HCT116 (cell line): ENCODE measurements at regions not wholly inside any gene's neighbourhood (a gene's known extent, or its start where the extent isn't known, plus 50 kb on each side); places are given as distances from the start of the nearest gene placed in this dataset.

ENCODE experiments used
- ATAC-seq: fragments of 200-7000 bp; cut with Tn5 transposase; 2 replicates; pipeline ENCODE4 v1.9.1; 2020; ENCODE audit warnings: mild to moderate bottlenecking, moderate library complexity
- BruUV-seq: library from RNA; stranded (reverse); fragments of 400-500 nt; replicated peaks from 2 replicates; lab custom pipeline; 2021; lab: Mats Ljungman, UMichigan
- CTCF ChIA-PET: fragments of 300-600 bp; sonication (Branson Sonifier 250); formaldehyde crosslinking; loops from one replicate; lab custom pipeline; 2021; ENCODE audit warnings: antibody characterized with exemption; lab: Charles Lee
- POLR2A ChIA-PET: fragments of 300-600, 350-600 bp; sonication (Branson Sonifier 250); formaldehyde crosslinking; loops from one replicate; lab custom pipeline; 2021; ENCODE audit warnings: antibody characterized with exemption; lab: Charles Lee
- RAD21 ChIA-PET, 2 experiments: fragments of 300-600 bp; sonication (Branson Sonifier 250); formaldehyde crosslinking; loops; one replicate each; lab custom pipeline; 2023; ENCODE audit warnings: low total read pairs in 2 of 2; ENCODE audit not compliant: uncharacterized antibody in 2 of 2, unreplicated experiment in 2 of 2, low non-redundant PET in 1 of 2; lab: Charles Lee
- DNase-seq: peaks from one replicate; pipeline ENCODE4 v3.0.0-alpha.2; 2010; ENCODE audit warnings: low read depth, low spot score
- H2AFZ ChIP-seq: fragments of 200-600 bp; shearing (Covaris generic), sonication (generic); 2 replicates; pipeline ENCODE4 v1.6.1; 2017; ENCODE audit warnings: low read depth, mixed run types, mixed read lengths, antibody characterized with exemption, low read length; ENCODE audit not compliant: poor library complexity, severe bottlenecking
- H3K27ac ChIP-seq: 2 replicates; pipeline ENCODE4 v1.5.1; 2012; ENCODE audit warnings: low read depth, low read length
- H3K27me3 ChIP-seq: fragments of 200-600 bp; sonication (generic); 2 replicates; pipeline ENCODE4 v1.6.1; 2016; ENCODE audit warnings: mixed run types, low read length, mixed read lengths; ENCODE audit not compliant: insufficient read depth
- H3K36me3 ChIP-seq, 2 experiments: fragments of 200-500 bp in 1 of 2; fragments of 200-600 bp in 1 of 2; sonication (Bioruptor generic) in 1 of 2; sonication (generic) in 1 of 2; 2 replicates each; pipeline versions ENCODE4 v1.5.1 to v1.6.1; 2014 to 2016; ENCODE audit warnings: low read length in 2 of 2, inconsistent platforms in 1 of 2, mixed read lengths in 1 of 2, mixed run types in 1 of 2; ENCODE audit not compliant: insufficient read depth in 2 of 2, control insufficient read depth in 1 of 2
- H3K4me1 ChIP-seq, 2 experiments: fragments of 200-600 bp in 1 of 2; sonication (generic) in 1 of 2; 2 replicates each; pipeline versions ENCODE4 v1.5.1 to v1.6.1; 2012 to 2017; ENCODE audit warnings: low read length in 2 of 2, inconsistent platforms in 1 of 2, mild to moderate bottlenecking in 1 of 2, mixed read lengths in 1 of 2, mixed run types in 1 of 2, moderate library complexity in 1 of 2; ENCODE audit not compliant: insufficient read depth in 2 of 2, control insufficient read depth in 1 of 2
- H3K4me2 ChIP-seq: fragments of 200-600 bp; sonication (generic); 2 replicates; pipeline ENCODE4 v1.6.1; 2017; ENCODE audit warnings: mixed run types, low read length, mixed read lengths
- H3K4me3 ChIP-seq, 2 experiments: fragments of 200-600 bp in 1 of 2; sonication (generic) in 1 of 2; replicated peaks in 1 of 2; 2 replicates each; pipeline ENCODE4 v1.5.1; 2011 to 2016; ENCODE audit warnings: low read length in 2 of 2, control low read depth in 1 of 2, low read depth in 1 of 2, mild to moderate bottlenecking in 1 of 2, mixed read lengths in 1 of 2, mixed run types in 1 of 2
- H3K79me2 ChIP-seq: fragments of 200-600 bp; sonication (generic); 2 replicates; pipeline ENCODE4 v1.6.1; 2017; ENCODE audit warnings: mild to moderate bottlenecking, mixed run types, low read length, moderate library complexity, mixed read lengths; ENCODE audit not compliant: insufficient read depth
- H3K9ac ChIP-seq: fragments of 200-600 bp; sonication (generic); 2 replicates; pipeline ENCODE4 v1.6.1; 2016; ENCODE audit warnings: low read length, mixed read lengths
- H3K9me2 ChIP-seq: fragments of 200-600 bp; sonication (generic), shearing (Covaris generic); 2 replicates; pipeline ENCODE4 v1.6.1; 2017; ENCODE audit warnings: mixed run types, mild to moderate bottlenecking, moderate library complexity; ENCODE audit not compliant: insufficient read depth
- H3K9me3 ChIP-seq, 2 experiments: fragments of 200-500 bp in 1 of 2; fragments of 200-600 bp in 1 of 2; sonication (Bioruptor generic) in 1 of 2; sonication (generic) in 1 of 2; 2 replicates each; pipeline ENCODE4 v1.6.1; 2014 to 2017; ENCODE audit warnings: low read length in 2 of 2, mixed read lengths in 2 of 2, inconsistent platforms in 1 of 2, low read depth in 1 of 2, mild to moderate bottlenecking in 1 of 2, mixed run types in 1 of 2, moderate library complexity in 1 of 2; ENCODE audit not compliant: control insufficient read depth in 1 of 2, insufficient read depth in 1 of 2
- H4K20me1 ChIP-seq: fragments of 200-600 bp; sonication (generic), shearing (Covaris generic); 2 replicates; pipeline ENCODE4 v1.6.1; 2017; ENCODE audit warnings: mixed run types, mild to moderate bottlenecking, moderate library complexity; ENCODE audit not compliant: insufficient read depth
- CBX3 ChIP-seq: IDR thresholded peaks from 2 replicates; pipeline ENCODE4 v1.6.1; 2012; ENCODE audit warnings: low read depth
- CEBPB ChIP-seq: IDR thresholded peaks from 2 replicates; pipeline ENCODE4 v1.6.1; 2012; ENCODE audit warnings: low read depth
- CTCF ChIP-seq, 3 experiments: fragments of 200-600 bp in 1 of 3; sonication (generic) in 1 of 3; IDR thresholded peaks in 2 of 3; conservative IDR thresholded peaks in 1 of 3; 2 replicates each; pipeline ENCODE4 v1.5.1; 2012 to 2017; ENCODE audit warnings: low read depth in 2 of 3, low read length in 2 of 3, antibody characterized with exemption in 1 of 3, borderline replicate concordance in 1 of 3, control low read depth in 1 of 3, mild to moderate bottlenecking in 1 of 3, mixed read lengths in 1 of 3, mixed run types in 1 of 3, moderate library complexity in 1 of 3; ENCODE audit not compliant: insufficient read depth in 1 of 3
- ELF1 ChIP-seq: IDR thresholded peaks from 2 replicates; pipeline ENCODE4 v1.6.1; 2012; ENCODE audit warnings: low read depth, borderline replicate concordance
- EZH2 ChIP-seq: fragments of 200-600 bp; sonication (generic); IDR thresholded peaks from 2 replicates; pipeline ENCODE4 v1.6.1; 2017; ENCODE audit warnings: antibody characterized with exemption, mixed run types
- EZH2phosphoT487 ChIP-seq: fragments of 200-600 bp; IDR thresholded peaks from 2 replicates; pipeline ENCODE4 v1.6.1; 2018; ENCODE audit warnings: antibody characterized with exemption, borderline replicate concordance
- FOSL1 ChIP-seq: IDR thresholded peaks from 2 replicates; pipeline ENCODE4 v1.6.1; 2012; ENCODE audit warnings: low read depth
- JUND ChIP-seq: IDR thresholded peaks from 2 replicates; pipeline ENCODE4 v1.6.1; 2012
- MAX ChIP-seq: IDR thresholded peaks from 2 replicates; pipeline ENCODE4 v1.6.1; 2012
- POLR2AphosphoS5 ChIP-seq: IDR thresholded peaks from 2 replicates; pipeline ENCODE4 v1.6.1; 2011; ENCODE audit warnings: mild to moderate bottlenecking, low read depth, low read length, moderate library complexity
- RAD21 ChIP-seq: IDR thresholded peaks from 2 replicates; pipeline ENCODE4 v1.6.1; 2012; ENCODE audit warnings: low read depth, mild to moderate bottlenecking
- SIN3A ChIP-seq: IDR thresholded peaks from 2 replicates; pipeline ENCODE4 v1.6.1; 2012; ENCODE audit warnings: low read depth
- SP1 ChIP-seq: IDR thresholded peaks from 2 replicates; pipeline ENCODE4 v1.6.1; 2012; ENCODE audit warnings: low read depth
- TCF7L2 ChIP-seq: IDR thresholded peaks from 2 replicates; pipeline ENCODE4 v1.7.0; 2011; ENCODE audit warnings: borderline replicate concordance, inconsistent platforms; ENCODE audit not compliant: insufficient read depth, insufficient read length; ENCODE audit errors: extremely low read depth
- ZFX ChIP-seq: fragments of 450-650 bp; IDR thresholded peaks from 2 replicates; pipeline ENCODE4 v1.6.1; 2017
- intact Hi-C: fragments of 100-400 bp; cut with micrococcal nuclease; formaldehyde crosslinking; loops from 2 replicates; pipeline ENCODE4 v1.10.0; 2022
- TF ChIP-seq, protein P1 (sequence below): IDR thresholded peaks from 2 replicates; pipeline ENCODE4 v1.6.1; 2012

GRCh38 chr7:97269741-97270140, 152.2 kb downstream of the SDHAF3 start:
- Histone ChIP-seq H4K20me1 (no peaks in the 10 kb centered on the region), H3K9ac (no peak overlapping the region), H3K9me3 (no peaks in the 10 kb centered on the region), H3K4me3 (no peak overlapping the region), H3K4me1 (no peaks in the 10 kb centered on the region), H2AFZ (no peak overlapping the region), H3K9me2 (no peaks in the 10 kb centered on the region), H3K27me3 (peaks cover 5% of the 10 kb centered on the region; the same call in 1 of the 2 replicates), H3K79me2 (no peaks in the 10 kb centered on the region), H3K27ac (no peak overlapping the region), H3K4me2 (no peak overlapping the region), H3K36me3 (no peaks in the 10 kb centered on the region)
- TF ChIP-seq CEBPB = no peak
- TF ChIP-seq TCF7L2 = no peak
- no peak for TF ChIP-seq CBX3
- no peak for TF ChIP-seq POLR2AphosphoS5
- no peak for TF ChIP-seq CTCF (IDR thresholded peaks at IDR 0.05 in 2 of 3, conservative IDR thresholded peaks at IDR 0.05 in 1 of 3; ENCODE audit: borderline replicate concordance in 1 of 3, insufficient read depth in 1 of 3, low read depth in 2 of 3, low read length in 2 of 3)
- TF ChIP-seq, protein P1, sequence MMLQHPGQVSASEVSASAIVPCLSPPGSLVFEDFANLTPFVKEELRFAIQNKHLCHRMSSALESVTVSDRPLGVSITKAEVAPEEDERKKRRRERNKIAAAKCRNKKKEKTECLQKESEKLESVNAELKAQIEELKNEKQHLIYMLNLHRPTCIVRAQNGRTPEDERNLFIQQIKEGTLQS = no peak
- no peak for TF ChIP-seq ELF1
- TF ChIP-seq SP1 = no peak
- no peak for TF ChIP-seq JUND
- TF ChIP-seq SIN3A = no peak
- no peak for TF ChIP-seq MAX
- no peak for TF ChIP-seq EZH2phosphoT487
- no peak for TF ChIP-seq EZH2
- no peak for TF ChIP-seq ZFX
- no peak for TF ChIP-seq RAD21
- TF ChIP-seq FOSL1 = no peak
- BruUV-seq = no TSS peak
- ChIA-PET RAD21 (no interaction called here), POLR2A (no interaction called here), CTCF (no interaction called here)
- intact Hi-C loops = no loop called here
- ATAC-seq = no peak
- no peak for DNase-seq
